Esophagus (tissue), 2 donors: ENCODE measurements at regions not wholly inside any gene's neighbourhood (a gene's known extent, or its start where the extent isn't known, plus 50 kb on each side); places are given as distances from the start of the nearest gene placed in this dataset.

Source experiments
- H3K27ac ChIP-seq, 2 donors: one replicate each; pipeline ENCODE4 v1.5.1; 2013; ENCODE audit warnings: low read depth in 2 of 2, mild to moderate bottlenecking in 2 of 2, inconsistent platforms in 1 of 2, low read length in 1 of 2, moderate library complexity in 1 of 2
- H3K27me3 ChIP-seq, 2 donors: one replicate each; pipeline ENCODE4 v1.6.1; 2013; ENCODE audit warnings: low read length in 2 of 2, control low read depth in 1 of 2, mild to moderate bottlenecking in 1 of 2; ENCODE audit not compliant: insufficient read depth in 2 of 2, control insufficient read depth in 1 of 2
- H3K36me3 ChIP-seq, 2 donors: one replicate each; pipeline ENCODE4 v1.6.1; 2013; ENCODE audit warnings: low read length in 1 of 2; ENCODE audit not compliant: control insufficient read depth in 2 of 2, insufficient read depth in 2 of 2
- H3K4me1 ChIP-seq, 2 donors: one replicate each; pipeline ENCODE4 v1.6.1; 2013; ENCODE audit warnings: low read length in 1 of 2; ENCODE audit not compliant: control insufficient read depth in 2 of 2, insufficient read depth in 2 of 2
- H3K4me3 ChIP-seq, 2 donors: one replicate each; pipeline ENCODE4 v1.5.1; 2013; ENCODE audit warnings: low read length in 2 of 2, mild to moderate bottlenecking in 2 of 2, low read depth in 1 of 2, moderate library complexity in 1 of 2
- H3K9me3 ChIP-seq, 2 donors: one replicate each; pipeline ENCODE4 v1.6.1; 2013; ENCODE audit warnings: mild to moderate bottlenecking in 2 of 2, low read depth in 1 of 2, low read length in 1 of 2, moderate library complexity in 1 of 2; ENCODE audit not compliant: control insufficient read depth in 2 of 2, insufficient read depth in 1 of 2
- WGBS, 2 donors: extraction: QIAGEN DNeasy Blood & Tissue Kit; methylation state at CpG; one replicate each; pipeline ENCODE4 v1.1.7; 2013; 5-methylcytosine and 5-hydroxymethylcytosine counted together
- donor health status: healthy with polysubstance abuse.
- donor health status: Bipolar disorder and iron deficiency.

- Histone ChIP-seq H3K4me1 (no peaks in the 10 kb centered on the region), H3K27ac (no peak overlapping the region), H3K27me3 (no peaks in the 10 kb centered on the region), H3K9me3 (no peaks in the 10 kb centered on the region), H3K36me3 (no peaks in the 10 kb centered on the region), H3K4me3 (no peak overlapping the region)
- 41 to 42% methylated on average over 2 of the region's 2 CpGs for WGBS, 2 donors
These were observed 761.0 kb upstream of the CXADR start for GRCh38 chr21:16751695-16752474.

GRCh38 chr21:16752475-16752857 is 760.4 kb upstream of the CXADR start:
- H3K27ac ChIP-seq: no peak overlapping the region
- WGBS, 2 donors: 70 to 71% methylated on average over 1 of the region's 1 CpG
- H3K4me1 ChIP-seq: no peaks in the 10 kb centered on the region
- H3K27me3 ChIP-seq: no peaks in the 10 kb centered on the region
- H3K9me3 ChIP-seq: no peaks in the 10 kb centered on the region
- no peak overlapping the region for H3K4me3 ChIP-seq
- no peaks in the 10 kb centered on the region for H3K36me3 ChIP-seq

GRCh38 chr21:16755061-16755460 is 757.8 kb upstream of the CXADR start:
- no peak overlapping the region for H3K4me3 ChIP-seq
- H3K27me3 ChIP-seq: no peaks in the 10 kb centered on the region
- no peaks in the 10 kb centered on the region for H3K9me3 ChIP-seq
- H3K27ac ChIP-seq: no peak overlapping the region
- H3K4me1 ChIP-seq: no peaks in the 10 kb centered on the region
- no peaks in the 10 kb centered on the region for H3K36me3 ChIP-seq

- H3K36me3 ChIP-seq: no peaks in the 10 kb centered on the region
- no peaks in the 10 kb centered on the region for H3K27me3 ChIP-seq
- H3K4me3 ChIP-seq: no peak overlapping the region
- H3K27ac ChIP-seq: no peak overlapping the region
- H3K9me3 ChIP-seq: no peaks in the 10 kb centered on the region
- WGBS, 2 donors: 86 to 88% methylated on average over 2 of the region's 2 CpGs
- H3K4me1 ChIP-seq: no peaks in the 10 kb centered on the region
These were observed 745.6 kb upstream of the CXADR start for GRCh38 chr21:16767201-16767600.

- H3K4me1 ChIP-seq: no peaks in the 10 kb centered on the region
- no peaks in the 10 kb centered on the region for H3K27me3 ChIP-seq
- H3K27ac ChIP-seq: no peak overlapping the region
- no peaks in the 10 kb centered on the region for H3K36me3 ChIP-seq
- WGBS, 2 donors: 87 to 94% methylated on average over 3 of the region's 3 CpGs
- H3K4me3 ChIP-seq: no peak overlapping the region
- no peaks in the 10 kb centered on the region for H3K9me3 ChIP-seq
These were observed 744.7 kb upstream of the CXADR start for GRCh38 chr21:16768096-16768495.

GRCh38 chr21:16770266-16770665 is 742.6 kb upstream of the CXADR start:
- no peaks in the 10 kb centered on the region for H3K9me3 ChIP-seq
- H3K27ac ChIP-seq: no peak overlapping the region
- no peak overlapping the region for H3K4me3 ChIP-seq
- no peaks in the 10 kb centered on the region for H3K4me1 ChIP-seq
- no peaks in the 10 kb centered on the region for H3K36me3 ChIP-seq
- H3K27me3 ChIP-seq: no peaks in the 10 kb centered on the region

GRCh38 chr21:16773206-16773605 is 739.6 kb upstream of the CXADR start:
- H3K4me3 ChIP-seq: no peak overlapping the region
- no peaks in the 10 kb centered on the region for H3K4me1 ChIP-seq
- H3K27ac ChIP-seq: no peak overlapping the region
- no peaks in the 10 kb centered on the region for H3K9me3 ChIP-seq
- no peaks in the 10 kb centered on the region for H3K27me3 ChIP-seq
- 45 to 60% methylated on average over 1 of the region's 1 CpG for WGBS, 2 donors
- H3K36me3 ChIP-seq: no peaks in the 10 kb centered on the region

- no peak overlapping the region for H3K4me3 ChIP-seq
- H3K36me3 ChIP-seq: no peaks in the 10 kb centered on the region
- no peaks in the 10 kb centered on the region for H3K27me3 ChIP-seq
- WGBS, 2 donors: 62 to 67% methylated on average over 5 of the region's 5 CpGs
- H3K9me3 ChIP-seq: no peaks in the 10 kb centered on the region
- H3K4me1 ChIP-seq: no peaks in the 10 kb centered on the region
- H3K27ac ChIP-seq: no peak overlapping the region
These were observed 737.8 kb upstream of the CXADR start for GRCh38 chr21:16775076-16775475.

- no peak overlapping the region for H3K4me3 ChIP-seq
- no peak overlapping the region for H3K27ac ChIP-seq
- no peaks in the 10 kb centered on the region for H3K9me3 ChIP-seq
- no peaks in the 10 kb centered on the region for H3K27me3 ChIP-seq
- no peaks in the 10 kb centered on the region for H3K36me3 ChIP-seq
- H3K4me1 ChIP-seq: no peaks in the 10 kb centered on the region
- 56 to 58% methylated on average over 6 of the region's 6 CpGs for WGBS, 2 donors
These were observed 735.7 kb upstream of the CXADR start for GRCh38 chr21:16777041-16777720.

GRCh38 chr21:16788584-16788983 is 724.3 kb upstream of the CXADR start:
- Histone ChIP-seq H3K9me3 (no peaks in the 10 kb centered on the region), H3K27me3 (no peaks in the 10 kb centered on the region), H3K27ac (no peak overlapping the region), H3K36me3 (no peaks in the 10 kb centered on the region), H3K4me3 (no peak overlapping the region), H3K4me1 (no peaks in the 10 kb centered on the region)
- 35 to 38% methylated on average over 2 of the region's 2 CpGs for WGBS, 2 donors
